NCI-H748 (cell line): ENCODE measurements at regions not wholly inside any gene's neighbourhood (a gene's known extent, or its start where the extent isn't known, plus 50 kb on each side); places are given as distances from the start of the nearest gene placed in this dataset.

ENCODE experiments used
- DNase-seq: peaks from one replicate; lab custom pipeline; 2025; ENCODE audit not compliant: unreplicated experiment; lab: John Stamatoyannopoulos, UW

GRCh38 chr4:106679063-106679462 lies 310.5 kb upstream of the GIMD1 start:
- DNase-seq = no peak

- DNase-seq = no peak
Observed at GRCh38 chr4:106677213-106677612, 308.6 kb upstream of the GIMD1 start.

GRCh38 chr4:106676173-106676921 lies 307.8 kb upstream of the GIMD1 start:
- DNase-seq = no peak

- no peak for DNase-seq
Observed at GRCh38 chr4:106671716-106672115, 303.1 kb upstream of the GIMD1 start.

GRCh38 chr4:106670976-106671375 lies 302.4 kb upstream of the GIMD1 start:
- no peak for DNase-seq

- DNase-seq = no peak
Observed at GRCh38 chr4:106659371-106659770, 290.8 kb upstream of the GIMD1 start.

- DNase-seq = no peak
Observed at GRCh38 chr4:106652095-106652494, 283.5 kb upstream of the GIMD1 start.

GRCh38 chr4:106650701-106651100 lies 282.1 kb upstream of the GIMD1 start:
- DNase-seq = no peak

GRCh38 chr4:106647451-106647850 lies 278.9 kb upstream of the GIMD1 start:
- peak; percentile 62 for DNase-seq

- no peak for DNase-seq
Observed at GRCh38 chr4:106629268-106629625, 260.7 kb upstream of the GIMD1 start.

GRCh38 chr4:106628586-106629267 lies 260.1 kb upstream of the GIMD1 start:
- DNase-seq = no peak

GRCh38 chr4:106627051-106627450 lies 258.5 kb upstream of the GIMD1 start:
- DNase-seq = no peak

GRCh38 chr4:106624671-106625070 lies 256.1 kb upstream of the GIMD1 start:
- no peak for DNase-seq

- DNase-seq = peak; percentile 2
Observed at GRCh38 chr4:106618956-106619355, 250.4 kb upstream of the GIMD1 start.

GRCh38 chr4:106615961-106616360 lies 247.4 kb upstream of the GIMD1 start:
- DNase-seq = no peak

GRCh38 chr4:106615410-106615945 lies 246.9 kb upstream of the GIMD1 start:
- DNase-seq = peak; percentile 7

- DNase-seq = no peak
Observed at GRCh38 chr4:106614441-106614840, 245.9 kb upstream of the GIMD1 start.

GRCh38 chr4:106609917-106610316 lies 241.3 kb upstream of the GIMD1 start:
- DNase-seq = no peak

- DNase-seq = no peak
Observed at GRCh38 chr4:106607558-106607957, 239.0 kb upstream of the GIMD1 start.

GRCh38 chr4:106604319-106605051 lies 235.9 kb upstream of the GIMD1 start:
- no peak for DNase-seq

- DNase-seq = no peak
Observed at GRCh38 chr4:106603471-106603870, 234.9 kb upstream of the GIMD1 start.

GRCh38 chr4:106602711-106603110 lies 234.1 kb upstream of the GIMD1 start:
- no peak for DNase-seq
